WTC11 (cell line): ENCODE measurements at regions not wholly inside any gene's neighbourhood (a gene's known extent, or its start where the extent isn't known, plus 50 kb on each side); places are given as distances from the start of the nearest gene placed in this dataset.

Experiments
- ATAC-seq: fragments of 200-7000 bp; cut with Tn5 transposase; 2 replicates; pipeline ENCODE4 v1.10.0; 2021; ENCODE audit warnings: mild to moderate bottlenecking, moderate library complexity
- CTCF ChIA-PET: fragments of 300-600 bp; sonication (Branson Sonifier 250); formaldehyde crosslinking; loops from one replicate; lab custom pipeline; 2021; ENCODE audit warnings: antibody characterized with exemption; lab: Charles Lee
- POLR2A ChIA-PET: fragments of 350-600 bp; sonication (Branson Sonifier 250); formaldehyde crosslinking; loops from one replicate; lab custom pipeline; 2021; ENCODE audit warnings: antibody characterized with exemption; lab: Charles Lee
- DNase-seq: peaks from one replicate; pipeline ENCODE4 v3.0.0; 2021; ENCODE audit warnings: low spot score
- H3K27ac Mint-ChIP-seq: 2 replicates; pipeline ENCODE4 v1.8.0; 2021; ENCODE audit warnings: mixed read lengths
- H3K27me3 Mint-ChIP-seq: 2 replicates; pipeline ENCODE4 v1.8.0; 2021; ENCODE audit warnings: low read depth, mild to moderate bottlenecking, moderate library complexity, mixed read lengths
- H3K36me3 Mint-ChIP-seq: 2 replicates; pipeline ENCODE4 v1.8.0; 2021; ENCODE audit warnings: mixed read lengths
- H3K4me1 Mint-ChIP-seq: 2 replicates; pipeline ENCODE4 v1.8.0; 2022; ENCODE audit warnings: mixed read lengths
- H3K4me3 Mint-ChIP-seq: 2 replicates; pipeline ENCODE4 v1.8.0; 2021; ENCODE audit warnings: mild to moderate bottlenecking, moderate library complexity, mixed read lengths
- H3K9me3 Mint-ChIP-seq: 2 replicates; pipeline ENCODE4 v1.8.0; 2021; ENCODE audit warnings: mixed read lengths
- ARID4B ChIP-seq: sonication (generic); formaldehyde crosslinking; IDR thresholded peaks from 2 replicates; pipeline ENCODE4 v1.8.0; 2023; ENCODE audit warnings: missing genetic modification reagents, mild to moderate bottlenecking, borderline replicate concordance
- ATF1 ChIP-seq: sonication (generic); formaldehyde crosslinking; IDR thresholded peaks from 2 replicates; pipeline ENCODE4 v1.8.1; 2023; ENCODE audit warnings: mild to moderate bottlenecking, moderate library complexity, missing genetic modification reagents
- CREB1 ChIP-seq: sonication (generic); formaldehyde crosslinking; IDR thresholded peaks from 2 replicates; pipeline ENCODE4 v1.8.0; 2023; ENCODE audit warnings: mild to moderate bottlenecking, missing genetic modification reagents
- E2F5 ChIP-seq: sonication (generic); formaldehyde crosslinking; IDR thresholded peaks from 2 replicates; pipeline ENCODE4 v1.8.1; 2022; ENCODE audit warnings: mild to moderate bottlenecking, moderate library complexity, missing genetic modification reagents
- ESRRA ChIP-seq: sonication (generic); formaldehyde crosslinking; IDR thresholded peaks from 2 replicates; pipeline ENCODE4 v1.8.1; 2022; ENCODE audit warnings: mild to moderate bottlenecking, missing genetic modification reagents, borderline replicate concordance
- GRHL2 ChIP-seq: fragments of 250-450 bp; sonication (Bioruptor Pico); IDR thresholded peaks from 2 replicates; pipeline ENCODE4 v1.8.0; 2022; ENCODE audit warnings: mild to moderate bottlenecking, moderate library complexity; ENCODE audit not compliant: insufficient replicate concordance, severe bottlenecking
- HMGXB4 ChIP-seq: sonication (generic); formaldehyde crosslinking; IDR thresholded peaks from 2 replicates; pipeline ENCODE4 v1.8.1; 2023; ENCODE audit warnings: mild to moderate bottlenecking, moderate library complexity, missing genetic modification reagents
- IRF2 ChIP-seq: sonication (generic); formaldehyde crosslinking; IDR thresholded peaks from 2 replicates; pipeline ENCODE4 v1.8.0; 2022; ENCODE audit warnings: low read depth, missing genetic modification reagents, borderline replicate concordance
- MAX ChIP-seq: sonication (generic); formaldehyde crosslinking; IDR thresholded peaks from 2 replicates; pipeline ENCODE4 v1.8.0; 2022; ENCODE audit warnings: mild to moderate bottlenecking, missing genetic modification reagents
- PRDM15 ChIP-seq: sonication (generic); formaldehyde crosslinking; IDR thresholded peaks from 2 replicates; pipeline ENCODE4 v1.8.0; 2022; ENCODE audit warnings: missing genetic modification reagents
- SMAD4 ChIP-seq: sonication (generic); formaldehyde crosslinking; IDR thresholded peaks from 2 replicates; pipeline ENCODE4 v1.8.0; 2022; ENCODE audit warnings: mild to moderate bottlenecking, missing genetic modification reagents
- SOX15 ChIP-seq: fragments of 250-450 bp; sonication (Bioruptor Pico); IDR thresholded peaks from 2 replicates; pipeline ENCODE4 v1.9.0; 2021; ENCODE audit warnings: mild to moderate bottlenecking
- TP53 ChIP-seq: sonication (generic); formaldehyde crosslinking; IDR thresholded peaks from 2 replicates; pipeline ENCODE4 v1.8.1; 2023; ENCODE audit warnings: mild to moderate bottlenecking, missing genetic modification reagents
- ZBTB43 ChIP-seq: sonication (generic); formaldehyde crosslinking; IDR thresholded peaks from 2 replicates; pipeline ENCODE4 v1.8.1; 2023; ENCODE audit warnings: mild to moderate bottlenecking, missing genetic modification reagents
- ZNF138 ChIP-seq: sonication (generic); formaldehyde crosslinking; conservative IDR thresholded peaks from 2 replicates; pipeline ENCODE4 v1.8.1; 2022; ENCODE audit warnings: mild to moderate bottlenecking, moderate library complexity, missing genetic modification reagents
- ZNF281 ChIP-seq: sonication (generic); formaldehyde crosslinking; IDR thresholded peaks from 2 replicates; pipeline ENCODE4 v1.8.0; 2023; ENCODE audit warnings: mild to moderate bottlenecking, missing genetic modification reagents
- ZNF317 ChIP-seq: sonication (generic); formaldehyde crosslinking; IDR thresholded peaks from 2 replicates; pipeline ENCODE4 v1.8.1; 2023; ENCODE audit warnings: low read depth, mild to moderate bottlenecking, moderate library complexity, missing genetic modification reagents, borderline replicate concordance
- ZNF416 ChIP-seq: fragments of 250-450 bp; sonication (Bioruptor Pico); IDR thresholded peaks from 2 replicates; pipeline ENCODE4 v1.9.0; 2021; ENCODE audit warnings: mild to moderate bottlenecking, inconsistent platforms
- ZNF671 ChIP-seq: fragments of 250-450 bp; sonication (Bioruptor Pico); IDR thresholded peaks from 2 replicates; pipeline ENCODE4 v1.8.0; 2021; ENCODE audit warnings: mild to moderate bottlenecking

GRCh38 chr12:90390947-90391346 is 564.0 kb downstream of the CCER1 start:
- CTCF ChIA-PET, result no interaction called here
- Mint-ChIP-seq H3K36me3 (peaks cover 3% of the 10 kb centered on the region), H3K9me3 (peaks cover 7% of the 10 kb centered on the region), H3K4me3 (no peak overlapping the region), H3K27me3 (no peaks in the 10 kb centered on the region), H3K27ac (no peak overlapping the region), H3K4me1 (no peaks in the 10 kb centered on the region)
- no peak for DNase-seq
- ATAC-seq, result no peak
- TF ChIP-seq ATF1 (no peak), GRHL2 (no peak), IRF2 (CRISPR knock-in tag) (no peak), ZNF416 (no peak), PRDM15 (CRISPR knock-in tag) (no peak), ZBTB43 (CRISPR knock-in tag) (no peak), ZNF138 (no peak), E2F5 (CRISPR knock-in tag) (no peak), ZNF317 (no peak), ZNF671 (CRISPR knock-in tag) (no peak), CREB1 (CRISPR knock-in tag) (no peak), ESRRA (CRISPR knock-in tag) (no peak), ZNF281 (no peak), SOX15 (CRISPR knock-in tag) (no peak), SMAD4 (CRISPR knock-in tag) (no peak), MAX (CRISPR knock-in tag) (no peak), HMGXB4 (no peak), TP53 (CRISPR knock-in tag) (no peak), ARID4B (CRISPR knock-in tag) (no peak)
- POLR2A ChIA-PET, result no interaction called here
